WTC11 (cell line): ENCODE measurements at regions not wholly inside any gene's neighbourhood (a gene's known extent, or its start where the extent isn't known, plus 50 kb on each side); places are given as distances from the start of the nearest gene placed in this dataset.

Experiments
- CREB1 ChIP-seq: sonication (generic); formaldehyde crosslinking; IDR thresholded peaks from 2 replicates; pipeline ENCODE4 v1.8.0; 2023; ENCODE audit warnings: mild to moderate bottlenecking, missing genetic modification reagents
- GABPB1 ChIP-seq: sonication (generic); formaldehyde crosslinking; IDR thresholded peaks from 2 replicates; pipeline ENCODE4 v1.8.1; 2023; ENCODE audit warnings: mild to moderate bottlenecking, missing genetic modification reagents
- MAX ChIP-seq: sonication (generic); formaldehyde crosslinking; IDR thresholded peaks from 2 replicates; pipeline ENCODE4 v1.8.0; 2022; ENCODE audit warnings: mild to moderate bottlenecking, missing genetic modification reagents
- TP53 ChIP-seq: sonication (generic); formaldehyde crosslinking; IDR thresholded peaks from 2 replicates; pipeline ENCODE4 v1.8.1; 2023; ENCODE audit warnings: mild to moderate bottlenecking, missing genetic modification reagents
- ZNF138 ChIP-seq: sonication (generic); formaldehyde crosslinking; conservative IDR thresholded peaks from 2 replicates; pipeline ENCODE4 v1.8.1; 2022; ENCODE audit warnings: mild to moderate bottlenecking, moderate library complexity, missing genetic modification reagents
- TF ChIP-seq, protein P1 (sequence below): fragments of 200-600 bp; IDR thresholded peaks from 2 replicates; pipeline ENCODE4 v1.8.0; 2022; ENCODE audit warnings: antibody characterized with exemption
- TF ChIP-seq, protein P2 (sequence below): sonication (generic); formaldehyde crosslinking; IDR thresholded peaks from 2 replicates; pipeline ENCODE4 v1.8.0; 2022; ENCODE audit warnings: mild to moderate bottlenecking, missing genetic modification reagents
- TF ChIP-seq, protein P3 (sequence below): sonication (generic); formaldehyde crosslinking; IDR thresholded peaks from 2 replicates; pipeline ENCODE4 v1.8.0; 2022; ENCODE audit warnings: mild to moderate bottlenecking, missing genetic modification reagents
- TF ChIP-seq, protein P4 (sequence below): sonication (generic); formaldehyde crosslinking; IDR thresholded peaks from 2 replicates; pipeline ENCODE4 v1.8.1; 2023; ENCODE audit warnings: mild to moderate bottlenecking, missing genetic modification reagents, borderline replicate concordance

- TF ChIP-seq GABPB1 (CRISPR knock-in tag) (no peak), ZNF138 (CRISPR knock-in tag) (no peak), MAX (CRISPR knock-in tag) (no peak), TP53 (CRISPR knock-in tag) (no peak), CREB1 (CRISPR knock-in tag) (no peak)
- TF ChIP-seq, protein P1, sequence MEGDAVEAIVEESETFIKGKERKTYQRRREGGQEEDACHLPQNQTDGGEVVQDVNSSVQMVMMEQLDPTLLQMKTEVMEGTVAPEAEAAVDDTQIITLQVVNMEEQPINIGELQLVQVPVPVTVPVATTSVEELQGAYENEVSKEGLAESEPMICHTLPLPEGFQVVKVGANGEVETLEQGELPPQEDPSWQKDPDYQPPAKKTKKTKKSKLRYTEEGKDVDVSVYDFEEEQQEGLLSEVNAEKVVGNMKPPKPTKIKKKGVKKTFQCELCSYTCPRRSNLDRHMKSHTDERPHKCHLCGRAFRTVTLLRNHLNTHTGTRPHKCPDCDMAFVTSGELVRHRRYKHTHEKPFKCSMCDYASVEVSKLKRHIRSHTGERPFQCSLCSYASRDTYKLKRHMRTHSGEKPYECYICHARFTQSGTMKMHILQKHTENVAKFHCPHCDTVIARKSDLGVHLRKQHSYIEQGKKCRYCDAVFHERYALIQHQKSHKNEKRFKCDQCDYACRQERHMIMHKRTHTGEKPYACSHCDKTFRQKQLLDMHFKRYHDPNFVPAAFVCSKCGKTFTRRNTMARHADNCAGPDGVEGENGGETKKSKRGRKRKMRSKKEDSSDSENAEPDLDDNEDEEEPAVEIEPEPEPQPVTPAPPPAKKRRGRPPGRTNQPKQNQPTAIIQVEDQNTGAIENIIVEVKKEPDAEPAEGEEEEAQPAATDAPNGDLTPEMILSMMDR: no peak
- TF ChIP-seq, protein P2, sequence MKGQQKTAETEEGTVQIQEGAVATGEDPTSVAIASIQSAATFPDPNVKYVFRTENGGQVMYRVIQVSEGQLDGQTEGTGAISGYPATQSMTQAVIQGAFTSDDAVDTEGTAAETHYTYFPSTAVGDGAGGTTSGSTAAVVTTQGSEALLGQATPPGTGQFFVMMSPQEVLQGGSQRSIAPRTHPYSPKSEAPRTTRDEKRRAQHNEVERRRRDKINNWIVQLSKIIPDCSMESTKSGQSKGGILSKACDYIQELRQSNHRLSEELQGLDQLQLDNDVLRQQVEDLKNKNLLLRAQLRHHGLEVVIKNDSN (CRISPR knock-in tag): no peak
- TF ChIP-seq, protein P3, sequence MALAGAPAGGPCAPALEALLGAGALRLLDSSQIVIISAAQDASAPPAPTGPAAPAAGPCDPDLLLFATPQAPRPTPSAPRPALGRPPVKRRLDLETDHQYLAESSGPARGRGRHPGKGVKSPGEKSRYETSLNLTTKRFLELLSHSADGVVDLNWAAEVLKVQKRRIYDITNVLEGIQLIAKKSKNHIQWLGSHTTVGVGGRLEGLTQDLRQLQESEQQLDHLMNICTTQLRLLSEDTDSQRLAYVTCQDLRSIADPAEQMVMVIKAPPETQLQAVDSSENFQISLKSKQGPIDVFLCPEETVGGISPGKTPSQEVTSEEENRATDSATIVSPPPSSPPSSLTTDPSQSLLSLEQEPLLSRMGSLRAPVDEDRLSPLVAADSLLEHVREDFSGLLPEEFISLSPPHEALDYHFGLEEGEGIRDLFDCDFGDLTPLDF: no peak
- TF ChIP-seq, protein P4, sequence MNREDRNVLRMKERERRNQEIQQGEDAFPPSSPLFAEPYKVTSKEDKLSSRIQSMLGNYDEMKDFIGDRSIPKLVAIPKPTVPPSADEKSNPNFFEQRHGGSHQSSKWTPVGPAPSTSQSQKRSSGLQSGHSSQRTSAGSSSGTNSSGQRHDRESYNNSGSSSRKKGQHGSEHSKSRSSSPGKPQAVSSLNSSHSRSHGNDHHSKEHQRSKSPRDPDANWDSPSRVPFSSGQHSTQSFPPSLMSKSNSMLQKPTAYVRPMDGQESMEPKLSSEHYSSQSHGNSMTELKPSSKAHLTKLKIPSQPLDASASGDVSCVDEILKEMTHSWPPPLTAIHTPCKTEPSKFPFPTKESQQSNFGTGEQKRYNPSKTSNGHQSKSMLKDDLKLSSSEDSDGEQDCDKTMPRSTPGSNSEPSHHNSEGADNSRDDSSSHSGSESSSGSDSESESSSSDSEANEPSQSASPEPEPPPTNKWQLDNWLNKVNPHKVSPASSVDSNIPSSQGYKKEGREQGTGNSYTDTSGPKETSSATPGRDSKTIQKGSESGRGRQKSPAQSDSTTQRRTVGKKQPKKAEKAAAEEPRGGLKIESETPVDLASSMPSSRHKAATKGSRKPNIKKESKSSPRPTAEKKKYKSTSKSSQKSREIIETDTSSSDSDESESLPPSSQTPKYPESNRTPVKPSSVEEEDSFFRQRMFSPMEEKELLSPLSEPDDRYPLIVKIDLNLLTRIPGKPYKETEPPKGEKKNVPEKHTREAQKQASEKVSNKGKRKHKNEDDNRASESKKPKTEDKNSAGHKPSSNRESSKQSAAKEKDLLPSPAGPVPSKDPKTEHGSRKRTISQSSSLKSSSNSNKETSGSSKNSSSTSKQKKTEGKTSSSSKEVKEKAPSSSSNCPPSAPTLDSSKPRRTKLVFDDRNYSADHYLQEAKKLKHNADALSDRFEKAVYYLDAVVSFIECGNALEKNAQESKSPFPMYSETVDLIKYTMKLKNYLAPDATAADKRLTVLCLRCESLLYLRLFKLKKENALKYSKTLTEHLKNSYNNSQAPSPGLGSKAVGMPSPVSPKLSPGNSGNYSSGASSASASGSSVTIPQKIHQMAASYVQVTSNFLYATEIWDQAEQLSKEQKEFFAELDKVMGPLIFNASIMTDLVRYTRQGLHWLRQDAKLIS (CRISPR knock-in tag): no peak
These were observed 1044.7 kb downstream of the CDH9 start for GRCh38 chr5:25993701-25994100.
